ENCODE measurements at regions not wholly inside any gene's neighbourhood (a gene's known extent, or its start where the extent isn't known, plus 50 kb on each side); places are given as distances from the start of the nearest gene placed in this dataset.

DNA sequence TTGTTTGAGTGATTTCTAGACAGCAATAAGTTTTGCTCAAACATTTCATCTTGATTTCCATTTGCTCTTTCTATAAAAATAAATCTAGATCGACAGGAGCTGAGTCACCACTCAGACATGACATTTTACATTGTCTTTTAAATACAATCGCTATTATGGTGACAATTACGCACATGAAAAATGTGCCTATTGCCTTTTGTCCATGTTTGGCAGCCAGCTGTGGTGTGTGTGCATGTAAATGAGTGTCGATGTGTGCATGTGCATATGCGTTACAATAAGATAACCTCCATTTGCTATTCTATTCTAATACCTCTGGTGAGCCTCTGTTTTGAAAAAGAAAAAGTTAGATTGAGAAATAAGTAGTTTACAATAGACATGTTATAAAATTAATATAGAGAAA, 89.7 kb upstream of the GRM7 start:
- Histone ChIP-seq H3K4me3 (no peak overlapping the region), H3K4me1 (no peaks in the 10 kb centered on the region), H3K9me3 (no peaks in the 10 kb centered on the region), H3K36me3 (no peaks in the 10 kb centered on the region), H3K27me3 (no peaks in the 10 kb centered on the region), H3K27ac (no peak overlapping the region)
- WGBS: 54% methylated on average over 5 of the region's 5 CpGs
- DNase-seq (ENCODE audit: low spot score in 2 of 2): no peak
- TF ChIP-seq, protein P1, sequence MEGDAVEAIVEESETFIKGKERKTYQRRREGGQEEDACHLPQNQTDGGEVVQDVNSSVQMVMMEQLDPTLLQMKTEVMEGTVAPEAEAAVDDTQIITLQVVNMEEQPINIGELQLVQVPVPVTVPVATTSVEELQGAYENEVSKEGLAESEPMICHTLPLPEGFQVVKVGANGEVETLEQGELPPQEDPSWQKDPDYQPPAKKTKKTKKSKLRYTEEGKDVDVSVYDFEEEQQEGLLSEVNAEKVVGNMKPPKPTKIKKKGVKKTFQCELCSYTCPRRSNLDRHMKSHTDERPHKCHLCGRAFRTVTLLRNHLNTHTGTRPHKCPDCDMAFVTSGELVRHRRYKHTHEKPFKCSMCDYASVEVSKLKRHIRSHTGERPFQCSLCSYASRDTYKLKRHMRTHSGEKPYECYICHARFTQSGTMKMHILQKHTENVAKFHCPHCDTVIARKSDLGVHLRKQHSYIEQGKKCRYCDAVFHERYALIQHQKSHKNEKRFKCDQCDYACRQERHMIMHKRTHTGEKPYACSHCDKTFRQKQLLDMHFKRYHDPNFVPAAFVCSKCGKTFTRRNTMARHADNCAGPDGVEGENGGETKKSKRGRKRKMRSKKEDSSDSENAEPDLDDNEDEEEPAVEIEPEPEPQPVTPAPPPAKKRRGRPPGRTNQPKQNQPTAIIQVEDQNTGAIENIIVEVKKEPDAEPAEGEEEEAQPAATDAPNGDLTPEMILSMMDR (IDR thresholded peaks at IDR 0.05): no peak
- TF ChIP-seq POLR2A (IDR thresholded peaks at IDR 0.05) (no peak), EP300 (IDR thresholded peaks at IDR 0.05) (no peak), POLR2AphosphoS5 (IDR thresholded peaks at IDR 0.05) (no peak)

DNA sequence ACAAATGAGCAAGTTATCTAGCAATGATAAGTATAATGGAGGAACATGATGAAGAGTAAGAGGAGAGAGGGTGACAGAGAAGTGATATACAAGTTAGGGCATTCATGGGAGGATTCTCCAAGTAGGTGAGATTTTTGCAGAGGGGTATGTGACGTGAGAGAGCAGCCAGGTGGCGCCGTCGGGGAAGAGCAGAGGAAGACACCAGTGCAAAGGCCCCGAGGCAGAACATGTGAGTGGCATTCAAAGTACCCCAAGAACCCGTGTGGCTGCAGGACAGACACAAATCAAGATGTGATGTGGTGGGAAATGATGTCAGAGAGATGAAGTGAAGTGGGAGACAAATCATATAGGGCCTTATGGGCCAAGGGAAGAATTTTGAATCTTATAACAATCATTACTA, 81.8 kb upstream of the GRM7 start:
- H3K4me1 ChIP-seq: no peaks in the 10 kb centered on the region
- 78% methylated on average over 6 of the region's 6 CpGs for WGBS
- no peaks in the 10 kb centered on the region for H3K36me3 ChIP-seq
- H3K9me3 ChIP-seq: no peaks in the 10 kb centered on the region
- no peaks in the 10 kb centered on the region for H3K27me3 ChIP-seq
- no peak overlapping the region for H3K4me3 ChIP-seq
- no peak for TF ChIP-seq POLR2AphosphoS5 (IDR thresholded peaks at IDR 0.05)
- TF ChIP-seq POLR2A (IDR thresholded peaks at IDR 0.05): no peak
- TF ChIP-seq, protein P1 (IDR thresholded peaks at IDR 0.05): no peak
- no peak for TF ChIP-seq EP300 (IDR thresholded peaks at IDR 0.05)
- no peak overlapping the region for H3K27ac ChIP-seq
- no peak for DNase-seq (ENCODE audit: low spot score in 2 of 2)

DNA sequence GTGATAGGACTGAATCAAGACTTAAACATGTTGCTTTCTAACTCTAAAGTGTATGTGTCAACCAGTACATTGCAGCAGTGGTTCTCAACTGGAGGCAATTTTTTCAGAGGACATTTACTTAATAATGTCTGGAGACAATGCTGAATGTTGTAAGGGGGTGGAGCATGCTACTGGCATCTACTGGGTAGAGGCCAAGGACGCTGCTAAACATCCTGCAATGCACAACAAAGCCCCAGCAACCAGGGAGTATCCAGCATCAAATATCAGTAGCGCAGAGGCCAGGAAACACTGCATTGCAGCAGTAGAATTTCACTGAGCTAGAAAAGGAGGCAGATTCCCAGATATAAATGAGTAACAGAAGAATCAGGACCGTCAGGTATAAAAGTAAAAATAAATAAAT, 79.8 kb upstream of the GRM7 start:
- TF ChIP-seq EP300 (IDR thresholded peaks at IDR 0.05): no peak
- TF ChIP-seq, protein P1 (IDR thresholded peaks at IDR 0.05): no peak
- no peak for TF ChIP-seq POLR2A (IDR thresholded peaks at IDR 0.05)
- TF ChIP-seq POLR2AphosphoS5 (IDR thresholded peaks at IDR 0.05): no peak
- H3K27me3 ChIP-seq: no peaks in the 10 kb centered on the region
- H3K4me1 ChIP-seq: no peaks in the 10 kb centered on the region
- WGBS: 63% methylated on average over 3 of the region's 3 CpGs
- no peaks in the 10 kb centered on the region for H3K36me3 ChIP-seq
- no peak overlapping the region for H3K4me3 ChIP-seq
- no peak for DNase-seq (ENCODE audit: low spot score in 2 of 2)
- H3K9me3 ChIP-seq: no peaks in the 10 kb centered on the region
- no peak overlapping the region for H3K27ac ChIP-seq

DNA sequence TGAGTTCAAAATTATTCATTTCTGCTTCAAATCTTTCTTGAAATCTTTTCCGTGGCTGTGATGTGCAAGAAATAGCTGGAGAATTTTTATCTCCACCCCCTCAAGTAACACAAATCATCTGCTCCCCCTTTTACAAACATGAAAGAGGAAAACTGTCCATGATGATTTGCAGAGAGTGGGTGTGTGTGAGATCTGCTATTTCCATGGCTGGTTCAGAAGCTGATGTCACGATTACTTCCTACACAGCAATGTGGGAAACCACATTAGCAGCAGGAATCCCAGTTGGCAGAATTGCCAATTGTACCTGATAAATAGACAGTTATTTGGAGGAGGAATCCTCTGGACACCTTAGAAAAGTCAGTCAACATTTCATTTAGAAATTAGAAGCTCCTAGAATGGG, 75.2 kb upstream of the GRM7 start:
- no peak for DNase-seq (ENCODE audit: low spot score in 2 of 2)
- 14% methylated on average over 2 of the region's 2 CpGs for WGBS
- no peaks in the 10 kb centered on the region for H3K36me3 ChIP-seq

DNA sequence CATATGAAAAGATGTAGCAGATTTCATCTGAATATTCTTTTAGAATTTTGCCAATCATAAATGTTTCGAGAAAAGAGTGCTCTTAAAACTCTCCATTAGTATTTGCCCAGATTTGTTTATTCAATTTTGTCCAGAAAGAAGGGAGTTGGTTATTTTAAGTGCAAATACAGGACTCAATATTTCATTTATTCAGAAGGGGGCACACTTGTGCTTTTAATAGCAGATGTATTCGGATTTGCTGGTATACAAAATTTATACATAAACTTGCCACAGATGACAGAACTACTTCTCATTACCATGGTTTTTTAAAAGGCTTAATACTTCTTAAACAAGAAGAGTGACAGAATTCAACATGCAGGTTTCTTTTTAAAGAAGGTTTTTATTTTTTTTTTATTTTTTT, 69.8 kb upstream of the GRM7 start:
- 50% methylated on average over 2 of the region's 2 CpGs for WGBS
- Histone ChIP-seq H3K36me3 (no peaks in the 10 kb centered on the region), H3K27ac (no peak overlapping the region), H3K4me3 (no peak overlapping the region), H3K27me3 (no peaks in the 10 kb centered on the region), H3K4me1 (no peaks in the 10 kb centered on the region), H3K9me3 (no peaks in the 10 kb centered on the region)
- no peak for TF ChIP-seq POLR2AphosphoS5 (IDR thresholded peaks at IDR 0.05)
- DNase-seq (ENCODE audit: low spot score in 2 of 2): no peak

More for the DNA sequence above, 75.2 kb upstream of the GRM7 start:
- H3K27me3 ChIP-seq: no peaks in the 10 kb centered on the region
- no peak overlapping the region for H3K4me3 ChIP-seq
- no peaks in the 10 kb centered on the region for H3K9me3 ChIP-seq
- TF ChIP-seq EP300 (IDR thresholded peaks at IDR 0.05) (no peak), POLR2AphosphoS5 (IDR thresholded peaks at IDR 0.05) (no peak), POLR2A (IDR thresholded peaks at IDR 0.05) (no peak)
- TF ChIP-seq, protein P1 (IDR thresholded peaks at IDR 0.05): no peak
- no peaks in the 10 kb centered on the region for H3K4me1 ChIP-seq
- no peak overlapping the region for H3K27ac ChIP-seq

DNA sequence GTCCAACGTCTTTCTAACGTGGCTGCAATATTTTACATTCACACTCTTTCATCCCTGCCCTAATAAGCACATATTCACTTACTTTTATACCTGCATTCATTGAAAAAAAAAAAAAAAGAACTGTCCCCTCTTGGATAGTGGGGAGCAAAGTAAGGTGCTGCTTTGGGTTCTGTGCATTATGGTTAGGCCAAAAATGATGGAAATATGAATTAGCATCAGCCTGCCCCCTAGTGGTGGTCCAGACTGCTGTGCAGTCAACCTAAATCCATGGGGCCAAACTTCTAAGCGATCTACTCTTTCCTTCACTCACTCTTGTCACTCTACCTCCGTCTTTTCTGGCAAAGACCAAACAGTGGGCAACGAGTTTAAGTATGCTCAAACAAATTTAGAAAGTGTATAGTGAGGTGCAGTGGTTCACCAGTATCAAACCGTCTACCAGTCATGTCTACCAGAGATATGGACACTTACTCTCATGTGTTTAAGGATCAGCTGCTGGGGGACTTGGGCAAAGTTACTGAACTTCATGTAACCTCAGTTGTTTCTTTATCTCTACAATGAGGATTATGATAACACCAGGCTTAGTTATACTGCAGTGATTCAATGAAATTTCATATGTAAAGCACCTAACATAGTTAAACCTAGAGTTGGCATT, 61.5 kb upstream of the GRM7 start:
- Histone ChIP-seq H3K4me3 (no peak overlapping the region), H3K9me3 (no peaks in the 10 kb centered on the region), H3K27ac (no peak overlapping the region), H3K4me1 (no peaks in the 10 kb centered on the region), H3K27me3 (no peaks in the 10 kb centered on the region), H3K36me3 (no peaks in the 10 kb centered on the region)
- WGBS: 65% methylated on average over 6 of the region's 6 CpGs
- TF ChIP-seq, protein P1 (IDR thresholded peaks at IDR 0.05): peak; percentile 22 to 56
- no peak for TF ChIP-seq POLR2AphosphoS5 (IDR thresholded peaks at IDR 0.05)
- DNase-seq (ENCODE audit: low spot score in 2 of 2): no peak
